A549 (cell line): ENCODE measurements at regions not wholly inside any gene's neighbourhood (a gene's known extent, or its start where the extent isn't known, plus 50 kb on each side); places are given as distances from the start of the nearest gene placed in this dataset.

Experiments
- ATAC-seq, 2 experiments: fragments of 200-7000 bp in 1 of 2; fragments of >200 bp in 1 of 2; cut with Nextera tagmentation in 1 of 2; cut with Tn5 transposase in 1 of 2; 3 replicates each; pipeline versions ENCODE4 v1.8.0 to v1.9.1; 2018 to 2020; ENCODE audit warnings: mild to moderate bottlenecking in 1 of 2, moderate library complexity in 1 of 2
- CTCF ChIA-PET: fragments of 300-600 bp; sonication (Branson Sonifier 250); formaldehyde crosslinking; extraction: SDS; loops from one replicate; lab custom pipeline; 2021; ENCODE audit warnings: antibody characterized with exemption, inconsistent platforms; lab: Yijun Ruan, JAX
- POLR2A ChIA-PET: fragments of 350-600 bp; formaldehyde crosslinking; extraction: SDS; loops from one replicate; lab custom pipeline; 2021; ENCODE audit warnings: antibody characterized with exemption, inconsistent platforms; lab: Yijun Ruan, JAX
- DNase-seq, 2 experiments: peaks; one replicate each; pipeline versions ENCODE4 v3.0.0 to v3.0.0-alpha.2; 2011 to 2016; ENCODE audit warnings: low read depth in 1 of 2, low spot score in 1 of 2
- FAIRE-seq: peaks from 2 replicates; lab custom pipeline; 2011; peaks lifted over from hg19 to GRCh38; lab: Jason Lieb, UNC
- H3K27ac ChIP-seq, 2 experiments: fragments of >200 bp; sonication (Bioruptor Twin); formaldehyde crosslinking; 3 replicates each; pipeline ENCODE4 v1.5.1; 2016 to 2017
- H3K4me1 ChIP-seq: fragments of >200 bp; sonication (Bioruptor Twin); formaldehyde crosslinking; 3 replicates; pipeline ENCODE4 v1.6.1; 2016
- H3K4me2 ChIP-seq: fragments of >200 bp; sonication (Bioruptor Twin); formaldehyde crosslinking; 3 replicates; pipeline ENCODE4 v1.6.1; 2016
- H3K4me3 ChIP-seq: fragments of >200 bp; sonication (Bioruptor Twin); formaldehyde crosslinking; 3 replicates; pipeline ENCODE4 v1.5.1; 2016
- H3K9me3 ChIP-seq: fragments of >200 bp; sonication (Bioruptor Twin); formaldehyde crosslinking; 3 replicates; pipeline ENCODE4 v1.6.1; 2016
- ATOH8 ChIP-seq: fragments of 250-450 bp; sonication (Bioruptor Pico); IDR thresholded peaks from 2 replicates; pipeline ENCODE4 v1.5.0; 2020; ENCODE audit warnings: low read depth, mild to moderate bottlenecking, moderate library complexity
- CBX2 ChIP-seq: fragments of 200-600 bp; sonication (generic); IDR thresholded peaks from 2 replicates; pipeline ENCODE4 v1.6.1; 2016; ENCODE audit warnings: low read depth, mild to moderate bottlenecking, borderline replicate concordance
- CEBPB ChIP-seq, 2 experiments: fragments of >200 bp in 1 of 2; sonication (Bioruptor Twin) in 1 of 2; formaldehyde crosslinking in 1 of 2; IDR thresholded peaks; 2 replicates each; pipeline ENCODE4 v1.6.1; 2012 to 2016
- CHD4 ChIP-seq: fragments of 200-600 bp; sonication (generic); IDR thresholded peaks from 2 replicates; pipeline ENCODE4 v1.6.1; 2016; ENCODE audit warnings: antibody characterized with exemption, mild to moderate bottlenecking, borderline replicate concordance
- EHF ChIP-seq: fragments of 250-450 bp; sonication (Bioruptor Pico); IDR thresholded peaks from 2 replicates; pipeline ENCODE4 v1.5.0; 2020; ENCODE audit warnings: mild to moderate bottlenecking
- EHMT2 ChIP-seq: fragments of 200-600 bp; sonication (generic); IDR thresholded peaks from 2 replicates; pipeline ENCODE4 v1.6.1; 2016; ENCODE audit warnings: antibody characterized with exemption, low read depth, mild to moderate bottlenecking, moderate library complexity
- EP300 ChIP-seq, 2 experiments: fragments of >200 bp; sonication (Bioruptor Twin); formaldehyde crosslinking; IDR thresholded peaks; 2 replicates in 1 of 2; 3 replicates in 1 of 2; pipeline ENCODE4 v1.6.1; 2016 to 2017
- ESRRA ChIP-seq: fragments of 150-350 bp; IDR thresholded peaks from 2 replicates; pipeline ENCODE4 v1.6.1; 2014; ENCODE audit warnings: mild to moderate bottlenecking, low read length, borderline replicate concordance
- FOSL2 ChIP-seq, 2 experiments: fragments of 450-650 bp in 1 of 2; fragments of >200 bp in 1 of 2; sonication (Bioruptor Twin) in 1 of 2; formaldehyde crosslinking; IDR thresholded peaks; 2 replicates each; pipeline versions ENCODE4 v1.5.0 to v1.6.1; 2016 to 2020; ENCODE audit warnings: mild to moderate bottlenecking in 1 of 2, moderate library complexity in 1 of 2
- HEYL ChIP-seq: fragments of 250-450 bp; sonication (Bioruptor Pico); IDR thresholded peaks from 2 replicates; pipeline ENCODE4 v1.8.0; 2021; ENCODE audit warnings: mild to moderate bottlenecking, moderate library complexity
- HMGXB4 ChIP-seq: fragments of 250-450 bp; sonication (Bioruptor Pico); IDR thresholded peaks from 2 replicates; pipeline ENCODE4 v1.5.0; 2021; ENCODE audit warnings: mild to moderate bottlenecking, moderate library complexity, borderline replicate concordance
- HOXB5 ChIP-seq: fragments of 250-450 bp; sonication (Bioruptor Pico); IDR thresholded peaks from 2 replicates; pipeline ENCODE4 v1.5.0; 2020; ENCODE audit warnings: mild to moderate bottlenecking, moderate library complexity
- JUNB ChIP-seq: fragments of >200 bp; sonication (Bioruptor Twin); formaldehyde crosslinking; IDR thresholded peaks from 2 replicates; pipeline ENCODE4 v1.6.1; 2016
- KDM1A ChIP-seq: fragments of 200-600 bp; sonication (generic); IDR thresholded peaks from 2 replicates; pipeline ENCODE4 v1.6.1; 2016; ENCODE audit warnings: low read depth, mild to moderate bottlenecking
- MAX ChIP-seq: IDR thresholded peaks from 2 replicates; pipeline ENCODE4 v1.6.1; 2012
- MAZ ChIP-seq: fragments of 150-350 bp; IDR thresholded peaks from 2 replicates; pipeline ENCODE4 v1.6.1; 2014; ENCODE audit warnings: antibody characterized with exemption, low read depth, low read length, borderline replicate concordance
- MYC ChIP-seq: IDR thresholded peaks from 2 replicates; pipeline ENCODE4 v1.6.1; 2012; ENCODE audit warnings: mild to moderate bottlenecking, inconsistent platforms, low read length, improper control_type of control experiment, borderline replicate concordance
- NPAS2 ChIP-seq: fragments of 250-450 bp; sonication (Bioruptor Pico); IDR thresholded peaks from 2 replicates; pipeline ENCODE4 v1.8.0; 2022; ENCODE audit warnings: mild to moderate bottlenecking, moderate library complexity, borderline replicate concordance
- POLR2AphosphoS2 ChIP-seq: conservative IDR thresholded peaks from 2 replicates; pipeline ENCODE4 v1.6.1; 2012; ENCODE audit warnings: low read length, improper control_type of control experiment, inconsistent platforms
- RAD21 ChIP-seq, 2 experiments: fragments of >200 bp in 1 of 2; sonication (Bioruptor Twin) in 1 of 2; formaldehyde crosslinking in 1 of 2; IDR thresholded peaks in 1 of 2; conservative IDR thresholded peaks in 1 of 2; 2 replicates in 1 of 2; 3 replicates in 1 of 2; pipeline ENCODE4 v1.6.1; 2012 to 2018; ENCODE audit warnings: inconsistent platforms in 1 of 2
- RCOR1 ChIP-seq: fragments of 150-350 bp; IDR thresholded peaks from 2 replicates; pipeline ENCODE4 v1.6.1; 2014; ENCODE audit warnings: antibody characterized with exemption, low read length, low read depth
- REST ChIP-seq: fragments of 200-600 bp; sonication (generic); IDR thresholded peaks from 2 replicates; pipeline ENCODE4 v1.6.1; 2016; ENCODE audit warnings: antibody characterized with exemption, mild to moderate bottlenecking, moderate library complexity
- SMC3 ChIP-seq: fragments of >200 bp; sonication (Bioruptor Twin); formaldehyde crosslinking; IDR thresholded peaks from 3 replicates; pipeline ENCODE4 v1.6.1; 2018; ENCODE audit warnings: inconsistent platforms
- TFCP2L1 ChIP-seq: fragments of 250-450 bp; sonication (Bioruptor Pico); IDR thresholded peaks from 2 replicates; pipeline ENCODE4 v1.5.0; 2021; ENCODE audit warnings: mild to moderate bottlenecking
- ZC3H11A ChIP-seq: fragments of 450-650 bp; IDR thresholded peaks from 2 replicates; pipeline ENCODE4 v1.6.1; 2014; ENCODE audit warnings: antibody characterized with exemption, mild to moderate bottlenecking
- ZFP36 ChIP-seq: fragments of 450-650 bp; IDR thresholded peaks from 2 replicates; pipeline ENCODE4 v1.6.1; 2014; ENCODE audit warnings: borderline replicate concordance; ENCODE audit not compliant: partially characterized antibody
- WGBS: methylation state at CpG from one replicate; pipeline ENCODE4 v1.1.6; 2017; ENCODE audit errors: missing lambda C conversion rate; 5-methylcytosine and 5-hydroxymethylcytosine counted together

GRCh38 chr12:104855599-104855998 is 102.5 kb downstream of the SLC41A2 start:
- H3K9me3 ChIP-seq: no peaks in the 10 kb centered on the region
- CTCF ChIA-PET: interaction anchor here (0.5 to 1.3 kb wide), 2 partner anchors 19 to 474 kb away, joined by 3 to 5 read pairs; no protein-coding TSS in a partner anchor
- FAIRE-seq (no peak), ATAC-seq (no peak), DNase-seq (no peak)
- WGBS: 93% methylated on average over 6 of the region's 6 CpGs
- H3K4me3 ChIP-seq: no peak overlapping the region
- H3K4me2 ChIP-seq: no peak overlapping the region
- H3K27ac ChIP-seq: no peak overlapping the region
- TF ChIP-seq ZFP36 (no peak), HMGXB4 (CRISPR knock-in tag) (no peak), RCOR1 (no peak)
- POLR2A ChIA-PET: no interaction called here
- no peaks in the 10 kb centered on the region for H3K4me1 ChIP-seq

- FAIRE-seq (no peak), DNase-seq (no peak), ATAC-seq (no peak)
- H3K4me3 ChIP-seq: no peak overlapping the region
- TF ChIP-seq MAX (no peak), MYC (no peak), CHD4 (no peak), ESRRA (no peak), REST (no peak), ATOH8 (CRISPR knock-in tag) (no peak), POLR2AphosphoS2 (no peak)
- ChIA-PET POLR2A (no interaction called here), CTCF (no interaction called here)
- 93% methylated on average over 2 of the region's 2 CpGs for WGBS
- H3K9me3 ChIP-seq: no peaks in the 10 kb centered on the region
- H3K27ac ChIP-seq: no peak overlapping the region
- H3K4me2 ChIP-seq: no peak overlapping the region
- H3K4me1 ChIP-seq: no peaks in the 10 kb centered on the region
Measured at GRCh38 chr12:104852896-104853295, 105.2 kb downstream of the SLC41A2 start.

- ATAC-seq (no peak), DNase-seq (no peak), FAIRE-seq (no peak)
- TF ChIP-seq KDM1A (no peak), HOXB5 (no peak), EP300 (IDR thresholded peaks at IDR 0.05) (no peak), CEBPB (IDR thresholded peaks at IDR 0.05) (no peak), MAZ (no peak), ZC3H11A (no peak), NPAS2 (CRISPR knock-in tag) (no peak), RAD21 (conservative IDR thresholded peaks at IDR 0.05 in 1 of 2, IDR thresholded peaks at IDR 0.05 in 1 of 2) (no peak), JUNB (no peak), HEYL (no peak), FOSL2 (IDR thresholded peaks at IDR 0.05) (no peak), FOSL2 (CRISPR knock-in tag; IDR thresholded peaks at IDR 0.05) (no peak), CBX2 (no peak), SMC3 (no peak), EHMT2 (no peak), CHD4 (no peak), TFCP2L1 (CRISPR knock-in tag) (no peak), ATOH8 (CRISPR knock-in tag) (no peak), EHF (CRISPR knock-in tag) (no peak)
- Histone ChIP-seq H3K27ac (no peak overlapping the region), H3K4me2 (no peak overlapping the region), H3K4me3 (no peak overlapping the region), H3K9me3 (no peaks in the 10 kb centered on the region), H3K4me1 (no peaks in the 10 kb centered on the region)
- POLR2A ChIA-PET: no interaction called here
- CTCF ChIA-PET: no interaction called here
- WGBS: 62% methylated on average over 2 of the region's 2 CpGs
Measured at GRCh38 chr12:104852102-104852501, 106.0 kb downstream of the SLC41A2 start.
